Caki2 (cell line): ENCODE measurements at regions not wholly inside any gene's neighbourhood (a gene's known extent, or its start where the extent isn't known, plus 50 kb on each side); places are given as distances from the start of the nearest gene placed in this dataset.
"Not testable (repeated sequence)": the region's sequence is repeated elsewhere in the genome, so short reads cannot be mapped to it uniquely, and the experiment has no call there.

Experiments used
- DNase-seq: peaks from one replicate; pipeline ENCODE4 v3.0.0-alpha.2; 2015; ENCODE audit warnings: low read depth
- in situ Hi-C: cut with HindIII; loops from 2 replicates; pipeline ENCODE4 v1.10.0; 2016; ENCODE audit warnings: low sequenced_read_pairs, low pct_unique_long_range_greater_than_20kb, mixed read lengths

GRCh38 chr9:26539867-26540493 is 352.6 kb downstream of the CAAP1 start:
- no peak for DNase-seq
- in situ Hi-C loops, result no loop called here

GRCh38 chr9:26537211-26537610 is 355.4 kb downstream of the CAAP1 start:
- in situ Hi-C loops, result no loop called here
- DNase-seq, result no peak

- in situ Hi-C loops, result no loop called here
- no peak for DNase-seq
These were observed 357.5 kb downstream of the CAAP1 start for GRCh38 chr9:26535151-26535550.

- in situ Hi-C loops, result no loop called here
- DNase-seq, result no peak
These were observed 361.8 kb downstream of the CAAP1 start for GRCh38 chr9:26530841-26531240.

GRCh38 chr9:26527931-26528330 is 364.7 kb downstream of the CAAP1 start:
- in situ Hi-C loops, result no loop called here
- no peak for DNase-seq

- no peak for DNase-seq
- in situ Hi-C loops, result no loop called here
These were observed 368.3 kb downstream of the CAAP1 start for GRCh38 chr9:26524267-26524666.

GRCh38 chr9:26523577-26523976 is 369.0 kb downstream of the CAAP1 start:
- in situ Hi-C loops, result no loop called here
- DNase-seq, result no peak

- in situ Hi-C loops, result no loop called here
- DNase-seq, result no peak
These were observed 372.5 kb downstream of the CAAP1 start for GRCh38 chr9:26520141-26520540.

- no peak for DNase-seq
- in situ Hi-C loops, result no loop called here
These were observed 375.7 kb downstream of the CAAP1 start for GRCh38 chr9:26516773-26517343.

- DNase-seq, result no peak
- in situ Hi-C loops, result no loop called here
These were observed 378.9 kb downstream of the CAAP1 start for GRCh38 chr9:26513730-26514129.

- in situ Hi-C loops, result no loop called here
- DNase-seq, result no peak
These were observed 382.5 kb downstream of the CAAP1 start for GRCh38 chr9:26510137-26510536.

GRCh38 chr9:26508897-26509296 is 383.7 kb downstream of the CAAP1 start:
- in situ Hi-C loops, result no loop called here
- DNase-seq, result no peak

GRCh38 chr9:26504057-26504456 is 388.5 kb downstream of the CAAP1 start:
- in situ Hi-C loops, result no loop called here
- DNase-seq, result no peak

GRCh38 chr9:26502311-26502710 is 390.3 kb downstream of the CAAP1 start:
- no peak for DNase-seq
- in situ Hi-C loops, result no loop called here

GRCh38 chr9:26500471-26500870 is 392.1 kb downstream of the CAAP1 start:
- no peak for DNase-seq
- in situ Hi-C loops, result no loop called here

GRCh38 chr9:26492608-26493521 is 399.7 kb downstream of the CAAP1 start:
- DNase-seq, in situ Hi-C loops: not testable (repeated sequence)

- DNase-seq, in situ Hi-C loops: not testable (repeated sequence)
These were observed 400.5 kb downstream of the CAAP1 start for GRCh38 chr9:26491922-26492607.

GRCh38 chr9:26483991-26484390 is 408.6 kb downstream of the CAAP1 start:
- in situ Hi-C loops, result no loop called here
- no peak for DNase-seq

GRCh38 chr9:26477963-26478362 is 414.6 kb downstream of the CAAP1 start:
- in situ Hi-C loops, result no loop called here
- DNase-seq, result no peak
